ENCODE measurements at regions not wholly inside any gene's neighbourhood (a gene's known extent, or its start where the extent isn't known, plus 50 kb on each side); places are given as distances from the start of the nearest gene placed in this dataset.

GRCh38 chr1:221840511-221841243 is 98.8 kb upstream of the DUSP10 start:
- DNase-seq: no peak

GRCh38 chr1:221839782-221840395 is 98.0 kb upstream of the DUSP10 start:
- Histone ChIP-seq H3K27me3 (ENCODE audit: insufficient read depth, low read length, poor library complexity) (no peaks in the 10 kb centered on the region), H3K9ac (ENCODE audit: low read depth, low read length) (no peak overlapping the region), H4K20me1 (ENCODE audit: insufficient read depth, low read length) (no peaks in the 10 kb centered on the region), H3K9me3 (ENCODE audit: insufficient read depth, low read length, severe bottlenecking) (no peaks in the 10 kb centered on the region), H2AFZ (ENCODE audit: low read depth, low read length) (no peak overlapping the region), H3K4me2 (ENCODE audit: insufficient read depth, low read length) (no peak overlapping the region), H3K27ac (ENCODE audit: low read length) (no peak overlapping the region), H3K4me3 (ENCODE audit: low read depth in 1 of 2, low read length in 2 of 2) (no peak overlapping the region), H3K36me3 (ENCODE audit: insufficient read depth, low read length) (no peaks in the 10 kb centered on the region), H3K4me1 (ENCODE audit: insufficient read depth, low read length) (peaks cover 18% of the 10 kb centered on the region), H3K79me2 (ENCODE audit: insufficient read depth, low read length) (no peaks in the 10 kb centered on the region)
- DNase-seq (no peak), ATAC-seq (ENCODE audit: insufficient read depth, low read depth) (no peak)
- no peak for TF ChIP-seq CTCF (IDR thresholded peaks at IDR 0.05; ENCODE audit: borderline replicate concordance, extremely low read depth, low read length, poor library complexity, severe bottlenecking)
- TF ChIP-seq EZH2 (IDR thresholded peaks at IDR 0.05; ENCODE audit: borderline replicate concordance, low read depth, low read length, severe bottlenecking): no peak

More at GRCh38 chr1:221840511-221841243, 98.8 kb upstream of the DUSP10 start:
- Histone ChIP-seq H3K79me2 (ENCODE audit: insufficient read depth, low read length) (no peaks in the 10 kb centered on the region), H2AFZ (ENCODE audit: low read depth, low read length) (no peak overlapping the region), H3K9ac (ENCODE audit: low read depth, low read length) (no peak overlapping the region), H3K27me3 (ENCODE audit: insufficient read depth, low read length, poor library complexity) (no peaks in the 10 kb centered on the region), H3K4me1 (ENCODE audit: insufficient read depth, low read length) (peaks cover 18% of the 10 kb centered on the region), H3K36me3 (ENCODE audit: insufficient read depth, low read length) (no peaks in the 10 kb centered on the region), H3K27ac (ENCODE audit: low read length) (no peak overlapping the region), H3K9me3 (ENCODE audit: insufficient read depth, low read length, severe bottlenecking) (no peaks in the 10 kb centered on the region), H3K4me3 (ENCODE audit: low read depth in 1 of 2, low read length in 2 of 2) (no peak overlapping the region), H3K4me2 (ENCODE audit: insufficient read depth, low read length) (no peak overlapping the region), H4K20me1 (ENCODE audit: insufficient read depth, low read length) (no peaks in the 10 kb centered on the region)
- TF ChIP-seq EZH2 (IDR thresholded peaks at IDR 0.05; ENCODE audit: borderline replicate concordance, low read depth, low read length, severe bottlenecking): no peak
- no peak for TF ChIP-seq CTCF (IDR thresholded peaks at IDR 0.05; ENCODE audit: borderline replicate concordance, extremely low read depth, low read length, poor library complexity, severe bottlenecking)
- ATAC-seq (ENCODE audit: insufficient read depth, low read depth): no peak

GRCh38 chr1:221839321-221839720 is 97.4 kb upstream of the DUSP10 start:
- Histone ChIP-seq H3K4me3 (ENCODE audit: low read depth in 1 of 2, low read length in 2 of 2) (no peak overlapping the region), H3K9ac (ENCODE audit: low read depth, low read length) (no peak overlapping the region), H2AFZ (ENCODE audit: low read depth, low read length) (no peak overlapping the region), H3K9me3 (ENCODE audit: insufficient read depth, low read length, severe bottlenecking) (no peaks in the 10 kb centered on the region), H3K4me1 (ENCODE audit: insufficient read depth, low read length) (peaks cover 18% of the 10 kb centered on the region), H4K20me1 (ENCODE audit: insufficient read depth, low read length) (no peaks in the 10 kb centered on the region), H3K27me3 (ENCODE audit: insufficient read depth, low read length, poor library complexity) (no peaks in the 10 kb centered on the region), H3K79me2 (ENCODE audit: insufficient read depth, low read length) (no peaks in the 10 kb centered on the region), H3K27ac (ENCODE audit: low read length) (no peak overlapping the region), H3K36me3 (ENCODE audit: insufficient read depth, low read length) (no peaks in the 10 kb centered on the region), H3K4me2 (ENCODE audit: insufficient read depth, low read length) (no peak overlapping the region)
- ATAC-seq (ENCODE audit: insufficient read depth, low read depth) (no peak), DNase-seq (no peak)
- TF ChIP-seq CTCF (IDR thresholded peaks at IDR 0.05; ENCODE audit: borderline replicate concordance, extremely low read depth, low read length, poor library complexity, severe bottlenecking): no peak
- no peak for TF ChIP-seq EZH2 (IDR thresholded peaks at IDR 0.05; ENCODE audit: borderline replicate concordance, low read depth, low read length, severe bottlenecking)

Measured in DND-41 (cell line).